Hepatocyte (in vitro differentiated cells): ENCODE measurements at regions not wholly inside any gene's neighbourhood (a gene's known extent, or its start where the extent isn't known, plus 50 kb on each side); places are given as distances from the start of the nearest gene placed in this dataset.

Experiments used
- DNase-seq: peaks from one replicate; pipeline ENCODE4 v3.0.0-alpha.2; 2016; ENCODE audit warnings: low spot score
- H2AFZ ChIP-seq: fragments of 200-600 bp; sonication (generic); 2 replicates; pipeline ENCODE4 v1.6.0; 2016; ENCODE audit warnings: antibody characterized with exemption, mild to moderate bottlenecking
- H3K27ac ChIP-seq: fragments of 200-600 bp; sonication (generic); 2 replicates; pipeline ENCODE4 v1.5.1; 2016; ENCODE audit warnings: mild to moderate bottlenecking
- H3K27me3 ChIP-seq: fragments of 200-600 bp; sonication (generic); 2 replicates; pipeline ENCODE4 v1.6.1; 2016
- H3K36me3 ChIP-seq: fragments of 200-600 bp; sonication (generic); replicated peaks from 2 replicates; pipeline ENCODE4 v1.5.1; 2016; ENCODE audit warnings: low read depth; ENCODE audit not compliant: insufficient read depth
- H3K4me1 ChIP-seq: fragments of 200-600 bp; sonication (generic); 2 replicates; pipeline ENCODE4 v1.5.1; 2016; ENCODE audit warnings: mild to moderate bottlenecking, moderate library complexity; ENCODE audit not compliant: insufficient read depth
- H3K4me2 ChIP-seq: fragments of 200-600 bp; sonication (generic); 2 replicates; pipeline ENCODE4 v1.6.0; 2016
- H3K4me3 ChIP-seq: fragments of 200-600 bp; sonication (generic); 2 replicates; pipeline ENCODE4 v1.5.1; 2016; ENCODE audit warnings: mild to moderate bottlenecking
- H3K79me2 ChIP-seq: fragments of 200-600 bp; sonication (generic); 2 replicates; pipeline ENCODE4 v1.6.0; 2017; ENCODE audit warnings: mild to moderate bottlenecking
- H3K9me2 ChIP-seq: fragments of 200-600 bp; sonication (generic); replicated peaks from 2 replicates; pipeline ENCODE4 v1.6.0; 2017; ENCODE audit warnings: mild to moderate bottlenecking; ENCODE audit not compliant: insufficient read depth
- H3K9me3 ChIP-seq: fragments of 200-600 bp; sonication (generic); 2 replicates; pipeline ENCODE4 v1.5.1; 2016; ENCODE audit warnings: low read depth, mild to moderate bottlenecking
- H4K20me1 ChIP-seq: fragments of 200-600 bp; sonication (generic); 2 replicates; pipeline ENCODE4 v1.6.0; 2016; ENCODE audit warnings: mild to moderate bottlenecking; ENCODE audit not compliant: insufficient read depth, poor library complexity, severe bottlenecking
- CTCF ChIP-seq: fragments of 200-600 bp; sonication (generic); IDR thresholded peaks from 2 replicates; pipeline ENCODE4 v1.5.1; 2016; ENCODE audit warnings: antibody characterized with exemption, mild to moderate bottlenecking; ENCODE audit not compliant: poor library complexity
- EZH2 ChIP-seq: fragments of 200-600 bp; sonication (generic); IDR thresholded peaks from 2 replicates; pipeline ENCODE4 v1.6.1; 2016; ENCODE audit warnings: antibody characterized with exemption, mild to moderate bottlenecking, borderline replicate concordance
- EZH2phosphoT487 ChIP-seq: fragments of 200-600 bp; sonication (generic); IDR thresholded peaks from one replicate; pipeline ENCODE4 v1.6.1; 2018; ENCODE audit warnings: antibody characterized with exemption, mild to moderate bottlenecking, low read depth, moderate library complexity; ENCODE audit not compliant: unreplicated experiment, severe bottlenecking
- WGBS: methylation state at CpG from one replicate; pipeline ENCODE4 v1.1.6; 2016; ENCODE audit warnings: low lambda C conversion rate; ENCODE audit errors: missing lambda C conversion rate; 5-methylcytosine and 5-hydroxymethylcytosine counted together

GRCh38 chr16:47829850-47830600 lies 325.8 kb downstream of the ABCC12 start:
- no peaks in the 10 kb centered on the region for H4K20me1 ChIP-seq
- no peak overlapping the region for H3K4me2 ChIP-seq
- 89% methylated on average over 2 of the region's 2 CpGs for WGBS
- no peak overlapping the region for H3K4me3 ChIP-seq
- H3K79me2 ChIP-seq = no peaks in the 10 kb centered on the region
- no peaks in the 10 kb centered on the region for H3K36me3 ChIP-seq
- H3K9me2 ChIP-seq = no peaks in the 10 kb centered on the region
- H3K9me3 ChIP-seq = peaks cover 4% of the 10 kb centered on the region
- no peaks in the 10 kb centered on the region for H3K27me3 ChIP-seq
- H3K4me1 ChIP-seq = no peaks in the 10 kb centered on the region
- no peak for TF ChIP-seq CTCF
- no peak for TF ChIP-seq EZH2
- TF ChIP-seq EZH2phosphoT487 = no peak
- DNase-seq = no peak
- H2AFZ ChIP-seq = no peak overlapping the region
- no peak overlapping the region for H3K27ac ChIP-seq

GRCh38 chr16:47826070-47826469 lies 329.7 kb downstream of the ABCC12 start:
- no peak overlapping the region for H3K27ac ChIP-seq
- no peaks in the 10 kb centered on the region for H3K9me2 ChIP-seq
- H3K9me3 ChIP-seq = peaks cover 4% of the 10 kb centered on the region
- TF ChIP-seq EZH2phosphoT487 = no peak
- TF ChIP-seq CTCF = no peak
- TF ChIP-seq EZH2 = no peak
- H3K4me2 ChIP-seq = no peak overlapping the region
- no peaks in the 10 kb centered on the region for H4K20me1 ChIP-seq
- no peak for DNase-seq
- no peaks in the 10 kb centered on the region for H3K36me3 ChIP-seq
- no peaks in the 10 kb centered on the region for H3K27me3 ChIP-seq
- H3K4me1 ChIP-seq = no peaks in the 10 kb centered on the region
- no peaks in the 10 kb centered on the region for H3K79me2 ChIP-seq
- WGBS = 83% methylated on average over 4 of the region's 4 CpGs
- no peak overlapping the region for H3K4me3 ChIP-seq
- H2AFZ ChIP-seq = no peak overlapping the region

- no peak for TF ChIP-seq EZH2phosphoT487
- TF ChIP-seq CTCF = no peak
- TF ChIP-seq EZH2 = no peak
- Histone ChIP-seq H3K36me3 (no peaks in the 10 kb centered on the region), H3K4me1 (no peaks in the 10 kb centered on the region), H2AFZ (no peak overlapping the region), H3K27ac (no peak overlapping the region), H3K9me2 (no peaks in the 10 kb centered on the region), H3K9me3 (no peaks in the 10 kb centered on the region), H3K4me2 (no peak overlapping the region), H3K4me3 (no peak overlapping the region), H3K27me3 (no peaks in the 10 kb centered on the region), H4K20me1 (no peaks in the 10 kb centered on the region), H3K79me2 (no peaks in the 10 kb centered on the region)
- 81% methylated on average over 4 of the region's 4 CpGs for WGBS
- DNase-seq = no peak
Measured at GRCh38 chr16:47817048-47817447, 338.7 kb downstream of the ABCC12 start.

GRCh38 chr16:47816511-47816910 lies 339.3 kb downstream of the ABCC12 start:
- Histone ChIP-seq H3K4me1 (no peaks in the 10 kb centered on the region), H3K4me2 (no peak overlapping the region), H3K27ac (no peak overlapping the region), H3K9me2 (no peaks in the 10 kb centered on the region), H3K9me3 (no peaks in the 10 kb centered on the region), H3K4me3 (no peak overlapping the region), H2AFZ (no peak overlapping the region), H3K79me2 (no peaks in the 10 kb centered on the region), H3K36me3 (no peaks in the 10 kb centered on the region), H4K20me1 (no peaks in the 10 kb centered on the region), H3K27me3 (no peaks in the 10 kb centered on the region)
- DNase-seq = no peak
- no peak for TF ChIP-seq EZH2phosphoT487
- no peak for TF ChIP-seq CTCF
- TF ChIP-seq EZH2 = no peak
